ENCODE measurements at regions not wholly inside any gene's neighbourhood (a gene's known extent, or its start where the extent isn't known, plus 50 kb on each side); places are given as distances from the start of the nearest gene placed in this dataset.

DNA sequence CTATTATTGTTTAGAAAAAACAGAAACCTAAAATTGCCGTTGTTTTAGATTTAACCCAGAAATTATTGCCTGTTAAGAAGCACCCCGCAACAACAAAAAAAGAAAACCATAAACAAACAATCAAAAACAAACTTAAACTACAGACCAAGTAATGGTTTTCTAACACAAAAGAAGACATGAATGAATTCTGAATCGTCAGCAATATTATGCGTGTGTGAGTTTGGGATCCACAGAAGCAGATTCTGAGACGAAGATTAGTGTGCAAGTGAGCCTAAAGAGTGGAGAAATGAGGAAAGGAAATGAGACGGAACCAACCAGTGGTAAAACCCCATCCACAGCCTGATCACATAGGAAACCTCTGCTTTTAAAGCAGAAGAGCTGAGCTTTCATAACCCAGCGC, 1514.9 kb upstream of the PIK3C3 start:
- H4K91ac ChIP-seq (replicated peaks; ENCODE audit: insufficient read length, low read length), result no peak overlapping the region
- TF ChIP-seq EZH2 (IDR thresholded peaks at IDR 0.05; ENCODE audit: low read depth, low read length, severe bottlenecking) (no peak), SRF (IDR thresholded peaks at IDR 0.05; ENCODE audit: low read depth, low read length) (no peak), CBX5 (IDR thresholded peaks at IDR 0.05; ENCODE audit: low read depth, low read length) (no peak), ZNF274 (IDR thresholded peaks at IDR 0.05; ENCODE audit: borderline replicate concordance, extremely low read depth, low read length) (no peak), NRF1 (IDR thresholded peaks at IDR 0.05; ENCODE audit: low read depth, low read length) (no peak), TCF12 (IDR thresholded peaks at IDR 0.05; ENCODE audit: low read depth, low read length) (no peak), CREB1 (IDR thresholded peaks at IDR 0.05) (no peak), RBBP5 (IDR thresholded peaks at IDR 0.05; ENCODE audit: borderline replicate concordance, low read depth, low read length) (no peak), SP4 (IDR thresholded peaks at IDR 0.05; ENCODE audit: low read length) (no peak), TEAD4 (IDR thresholded peaks at IDR 0.05; ENCODE audit: low read depth, low read length) (no peak), CHD1 (IDR thresholded peaks at IDR 0.05; ENCODE audit: low read depth, low read length) (no peak)
- TF ChIP-seq, protein P1, sequence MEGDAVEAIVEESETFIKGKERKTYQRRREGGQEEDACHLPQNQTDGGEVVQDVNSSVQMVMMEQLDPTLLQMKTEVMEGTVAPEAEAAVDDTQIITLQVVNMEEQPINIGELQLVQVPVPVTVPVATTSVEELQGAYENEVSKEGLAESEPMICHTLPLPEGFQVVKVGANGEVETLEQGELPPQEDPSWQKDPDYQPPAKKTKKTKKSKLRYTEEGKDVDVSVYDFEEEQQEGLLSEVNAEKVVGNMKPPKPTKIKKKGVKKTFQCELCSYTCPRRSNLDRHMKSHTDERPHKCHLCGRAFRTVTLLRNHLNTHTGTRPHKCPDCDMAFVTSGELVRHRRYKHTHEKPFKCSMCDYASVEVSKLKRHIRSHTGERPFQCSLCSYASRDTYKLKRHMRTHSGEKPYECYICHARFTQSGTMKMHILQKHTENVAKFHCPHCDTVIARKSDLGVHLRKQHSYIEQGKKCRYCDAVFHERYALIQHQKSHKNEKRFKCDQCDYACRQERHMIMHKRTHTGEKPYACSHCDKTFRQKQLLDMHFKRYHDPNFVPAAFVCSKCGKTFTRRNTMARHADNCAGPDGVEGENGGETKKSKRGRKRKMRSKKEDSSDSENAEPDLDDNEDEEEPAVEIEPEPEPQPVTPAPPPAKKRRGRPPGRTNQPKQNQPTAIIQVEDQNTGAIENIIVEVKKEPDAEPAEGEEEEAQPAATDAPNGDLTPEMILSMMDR (IDR thresholded peaks at IDR 0.05; ENCODE audit: control extremely low read depth in 1 of 3, insufficient read depth in 1 of 3, low read depth in 1 of 3, low read length in 3 of 3), result no peak
- TF ChIP-seq, protein P2, sequence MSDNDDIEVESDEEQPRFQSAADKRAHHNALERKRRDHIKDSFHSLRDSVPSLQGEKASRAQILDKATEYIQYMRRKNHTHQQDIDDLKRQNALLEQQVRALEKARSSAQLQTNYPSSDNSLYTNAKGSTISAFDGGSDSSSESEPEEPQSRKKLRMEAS (IDR thresholded peaks at IDR 0.05), result no peak
- no peaks in the 10 kb centered on the region for H3K36me3 ChIP-seq (ENCODE audit: control insufficient read depth in 2 of 4, insufficient read depth in 4 of 4, low read length in 3 of 4)
- H3K23me2 ChIP-seq (ENCODE audit: low read depth, low read length), result no peaks in the 10 kb centered on the region; the same call in 1 of the 2 replicates
- no peak overlapping the region for H3K27ac ChIP-seq (ENCODE audit: low read depth, low read length)
- FAIRE-seq (no peak), DNase-seq (ENCODE audit: low read depth in 1 of 2, low spot score in 2 of 2) (no peak)
- POLR2A ChIA-PET (ENCODE audit: partially characterized antibody), result no interaction called here
- H2BK120ac ChIP-seq (replicated peaks; ENCODE audit: low read depth, low read length), result no peak overlapping the region
- H4K8ac ChIP-seq (ENCODE audit: extremely low read depth, insufficient read depth, low read length), result no peak overlapping the region
- no peak overlapping the region for H3K9ac ChIP-seq (replicated peaks in 1 of 4; ENCODE audit: extremely low read depth in 1 of 4, low read depth in 3 of 4, low read length in 3 of 4)
- H3K4ac ChIP-seq (replicated peaks; ENCODE audit: insufficient read length, low read depth, low read length), result no peak overlapping the region
- no peaks in the 10 kb centered on the region for H4K20me1 ChIP-seq (replicated peaks in 1 of 2; ENCODE audit: control insufficient read depth in 1 of 2, insufficient read depth in 2 of 2, low read length in 2 of 2)
- WGBS, 2 experiments (ENCODE audit: extremely low coverage in 1 of 2, insufficient coverage in 1 of 2, insufficient read length in 1 of 2, insufficient replicate concordance in 2 of 2, low coverage in 1 of 2, low lambda C conversion rate in 2 of 2, missing lambda C conversion rate in 1 of 2), result 92% methylated on average over 7 of the region's 7 CpGs; no CpG with 5 or more reads in 1 of the 2 experiments
- no peak overlapping the region for H3K23ac ChIP-seq (ENCODE audit: insufficient read length)
- H2AK5ac ChIP-seq (ENCODE audit: low read depth, low read length), result no peak overlapping the region
- H3K18ac ChIP-seq (ENCODE audit: extremely low read depth, low read length), result no peak overlapping the region
- no peaks in the 10 kb centered on the region for H3K27me3 ChIP-seq (replicated peaks in 1 of 4; ENCODE audit: control insufficient read depth in 3 of 4, extremely low read depth in 1 of 4, insufficient read depth in 3 of 4, low read length in 3 of 4)
- no peak overlapping the region for H3K4me3 ChIP-seq (ENCODE audit: extremely low read depth in 1 of 4, insufficient read depth in 2 of 4, low read depth in 3 of 4, low read length in 4 of 4)
- H2BK15ac ChIP-seq (ENCODE audit: low read length), result no peak overlapping the region
- H2BK12ac ChIP-seq (ENCODE audit: low read depth, low read length), result no peak overlapping the region
- H3K4me2 ChIP-seq (ENCODE audit: insufficient read depth in 1 of 2, low read depth in 2 of 2, low read length in 2 of 2), result no peak overlapping the region
- H3K14ac ChIP-seq (ENCODE audit: insufficient read length), result no peak overlapping the region
- H3K56ac ChIP-seq (replicated peaks; ENCODE audit: insufficient read length, low read depth, low read length), result no peak overlapping the region
- H3K9me3 ChIP-seq (ENCODE audit: insufficient read depth in 2 of 2, low read depth in 1 of 2, low read length in 1 of 2), result no peaks in the 10 kb centered on the region
- H3K79me1 ChIP-seq (ENCODE audit: low read depth, low read length), result no peaks in the 10 kb centered on the region
- H3K4me1 ChIP-seq (replicated peaks in 1 of 4; ENCODE audit: control insufficient read depth in 3 of 4, insufficient read depth in 4 of 4, low read length in 3 of 4), result 0 out of 7 replicates have a peak, but pooled peaks cover 0 to 4% (median 0%) of the 10 kb centered on the region in 4 experiments
- H3K79me2 ChIP-seq (ENCODE audit: control insufficient read depth in 1 of 2, insufficient read depth in 2 of 2, low read length in 2 of 2), result no peaks in the 10 kb centered on the region
- H2AFZ ChIP-seq (ENCODE audit: low read length), result no peak overlapping the region
- H2BK5ac ChIP-seq (ENCODE audit: low read depth, low read length), result no peak overlapping the region
- no peak overlapping the region for H2BK20ac ChIP-seq (ENCODE audit: low read length)
- no peak overlapping the region for H4K5ac ChIP-seq (ENCODE audit: insufficient read length, low read depth, low read length)
- CTCF ChIA-PET (ENCODE audit: partially characterized antibody), result no interaction called here

Data from H1 (cell line).